DMS 273 (cell line): ENCODE measurements at regions not wholly inside any gene's neighbourhood (a gene's known extent, or its start where the extent isn't known, plus 50 kb on each side); places are given as distances from the start of the nearest gene placed in this dataset.
"Not testable (repeated sequence)": the region's sequence is repeated elsewhere in the genome, so short reads cannot be mapped to it uniquely, and the experiment has no call there.

Experiments used
- DNase-seq: peaks from one replicate; lab custom pipeline; 2025; ENCODE audit not compliant: unreplicated experiment; lab: John Stamatoyannopoulos, UW

- DNase-seq = no peak
Measured at GRCh38 chr2:16375351-16375750, 290.3 kb downstream of the CYRIA start.

GRCh38 chr2:16374671-16375070 lies 291.0 kb downstream of the CYRIA start:
- no peak for DNase-seq

- DNase-seq = no peak
Measured at GRCh38 chr2:16373341-16373740, 292.3 kb downstream of the CYRIA start.

- no peak for DNase-seq
Measured at GRCh38 chr2:16371751-16372150, 293.9 kb downstream of the CYRIA start.

GRCh38 chr2:16368951-16369350 lies 296.7 kb downstream of the CYRIA start:
- no peak for DNase-seq

- no peak for DNase-seq
Measured at GRCh38 chr2:16368328-16368727, 297.3 kb downstream of the CYRIA start.

DNA sequence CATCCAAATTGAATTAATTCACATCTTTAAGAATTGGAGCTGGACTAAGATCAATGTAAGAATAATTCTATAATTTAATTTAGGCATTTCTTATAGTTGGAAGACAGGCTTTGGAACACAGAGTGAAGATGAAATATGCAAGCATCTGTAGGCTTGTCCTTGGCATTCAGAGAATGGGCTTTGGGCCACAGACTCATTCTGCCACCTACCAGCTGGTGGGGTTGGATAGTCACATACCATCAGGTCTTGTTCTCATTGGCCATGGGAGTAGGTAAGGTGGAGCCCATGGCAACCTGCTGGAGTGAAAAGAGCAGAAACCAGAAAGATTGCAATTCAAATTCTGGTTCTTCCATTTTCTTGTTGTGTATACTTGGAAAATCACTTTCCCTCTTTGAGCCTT lies 300.3 kb downstream of the CYRIA start:
- DNase-seq = no peak

- no peak for DNase-seq
Measured at GRCh38 chr2:16363581-16363980, 302.1 kb downstream of the CYRIA start.

- DNase-seq = no peak
Measured at GRCh38 chr2:16362611-16363010, 303.0 kb downstream of the CYRIA start.

DNA sequence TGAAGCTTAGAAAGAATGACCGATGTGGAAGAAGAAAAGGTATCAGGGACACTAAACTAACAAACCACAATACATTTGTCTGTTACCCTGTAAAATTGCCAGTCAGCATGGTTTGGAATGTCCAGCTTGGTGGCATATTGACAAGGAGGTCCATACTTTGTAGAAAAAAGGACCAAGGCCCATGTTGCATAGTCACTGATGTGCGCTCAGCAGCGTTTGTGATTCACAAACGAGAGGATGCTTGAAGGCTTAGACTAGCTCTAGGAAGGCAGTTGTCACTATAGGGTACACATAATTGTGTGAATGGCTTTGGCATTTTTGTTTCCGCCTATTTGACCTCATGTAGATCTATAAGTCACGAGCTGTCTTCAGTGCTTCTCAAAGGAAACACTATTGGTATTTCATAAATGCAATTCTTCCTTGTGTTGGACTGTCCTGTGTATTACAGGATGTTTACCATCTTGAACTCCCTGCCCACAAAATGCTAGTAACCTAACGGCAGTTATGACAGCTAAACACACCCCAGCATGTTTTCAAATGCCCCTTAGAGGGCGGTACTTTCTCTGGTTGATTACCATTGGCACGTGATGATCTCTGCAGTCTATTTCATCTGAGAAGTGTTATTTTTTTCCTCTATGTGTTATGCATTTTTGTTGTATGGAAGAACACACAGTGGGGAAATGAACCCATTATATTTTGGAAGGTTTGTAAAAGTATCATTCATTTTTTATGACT lies 304.2 kb downstream of the CYRIA start:
- no peak for DNase-seq

- no peak for DNase-seq
Measured at GRCh38 chr2:16359961-16360360, 305.7 kb downstream of the CYRIA start.

- no peak for DNase-seq
Measured at GRCh38 chr2:16357188-16357587, 308.4 kb downstream of the CYRIA start.

DNA sequence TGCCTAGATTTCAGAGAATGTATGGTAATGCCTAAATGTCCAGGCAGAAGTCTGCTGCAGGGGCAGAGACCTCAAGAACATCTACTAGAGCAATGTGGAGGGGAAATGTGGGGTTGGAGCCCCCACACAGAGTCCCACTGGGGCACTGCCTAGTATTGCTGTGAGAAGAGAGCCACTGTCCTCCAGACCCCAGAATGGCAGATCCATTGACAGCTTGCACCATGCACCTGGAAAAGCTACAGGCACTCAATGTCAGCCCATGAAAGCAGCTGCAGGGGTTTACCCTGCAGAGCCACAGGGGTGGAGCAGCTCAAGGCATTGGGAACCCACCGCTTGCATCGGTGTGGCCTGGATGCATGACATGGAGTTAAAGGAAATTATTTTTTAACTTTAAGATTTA lies 314.1 kb downstream of the CYRIA start:
- DNase-seq = no peak

- no peak for DNase-seq
Measured at GRCh38 chr2:16351137-16351536, 314.5 kb downstream of the CYRIA start.

DNA sequence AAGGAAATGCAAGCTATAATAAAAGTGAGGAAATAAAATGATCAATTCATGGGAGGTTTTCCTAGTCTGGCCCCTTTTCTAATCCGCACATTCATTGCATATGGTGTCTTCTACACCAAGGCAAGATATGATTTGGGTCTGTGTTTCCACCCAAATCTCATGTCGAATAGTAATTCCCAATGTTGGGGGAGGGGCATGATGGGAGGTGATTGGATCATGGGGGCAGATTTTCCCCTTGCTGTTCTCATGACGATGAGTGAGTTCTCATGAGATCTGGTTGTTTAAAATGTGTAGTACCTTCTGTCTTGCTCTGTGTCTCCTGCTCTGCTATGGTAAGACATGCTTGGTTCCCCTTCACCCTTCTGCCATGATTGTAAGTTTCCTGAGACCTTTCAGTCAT lies 315.4 kb downstream of the CYRIA start:
- DNase-seq = no peak

DNA sequence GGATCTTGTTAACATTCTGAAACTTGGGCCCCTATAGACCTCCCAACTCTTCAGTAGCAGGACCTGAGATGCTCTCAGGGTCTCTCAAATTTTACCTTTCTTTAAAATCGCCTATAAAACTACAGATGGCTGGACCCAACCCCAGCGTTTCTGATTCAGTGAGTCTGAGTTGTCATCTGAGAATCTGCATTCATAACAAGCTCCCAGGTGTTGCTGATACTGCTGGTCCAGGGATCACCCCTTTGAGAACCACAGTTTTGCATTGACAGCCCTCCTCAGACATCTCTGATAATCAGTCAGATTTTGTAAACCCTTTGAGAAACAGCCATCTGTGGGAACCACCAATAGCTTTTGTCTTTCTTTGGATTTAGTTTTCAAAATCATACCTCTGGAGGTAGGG lies 315.8 kb downstream of the CYRIA start:
- no peak for DNase-seq

DNA sequence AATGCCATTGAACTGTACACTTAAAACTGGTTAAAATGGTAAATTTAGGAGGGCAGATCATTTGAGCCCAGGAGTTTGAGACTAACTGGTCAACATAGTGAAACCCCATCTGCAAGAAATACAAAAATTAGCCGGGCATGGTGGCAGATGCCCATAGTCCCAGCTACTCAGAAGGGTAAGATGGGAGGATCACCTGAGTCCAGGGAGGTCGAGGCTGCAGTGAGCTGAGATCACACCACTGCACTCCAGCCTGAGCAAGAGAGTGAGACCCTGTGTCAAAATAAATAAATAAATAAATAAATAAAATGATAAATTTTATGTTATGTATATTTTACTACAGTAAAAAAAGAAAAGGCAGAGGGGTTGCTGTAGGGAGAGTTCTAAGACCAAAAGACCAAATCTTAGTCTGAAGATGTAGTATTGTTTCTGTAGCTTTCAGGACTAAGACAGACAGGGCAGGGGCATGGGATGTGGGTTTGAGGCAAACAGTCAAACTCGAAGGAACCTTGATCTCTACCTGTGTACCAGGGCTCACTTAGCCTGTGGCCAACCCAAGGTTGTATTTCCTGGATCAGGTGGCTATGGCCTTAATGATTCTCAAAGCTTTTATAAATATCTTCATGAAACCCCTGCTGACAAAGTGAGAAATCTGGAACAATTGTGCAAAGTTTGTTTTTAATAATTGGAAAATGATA lies 316.7 kb downstream of the CYRIA start:
- no peak for DNase-seq

- DNase-seq = no peak
Measured at GRCh38 chr2:16346671-16347070, 319.0 kb downstream of the CYRIA start.

- not testable (repeated sequence) for DNase-seq
Measured at GRCh38 chr2:16345231-16345630, 320.4 kb downstream of the CYRIA start.

GRCh38 chr2:16339206-16339605 lies 326.4 kb downstream of the CYRIA start:
- no peak for DNase-seq

- no peak for DNase-seq
Measured at GRCh38 chr2:16338026-16338425, 327.6 kb downstream of the CYRIA start.

- no peak for DNase-seq
Measured at GRCh38 chr2:16336916-16337315, 328.7 kb downstream of the CYRIA start.

DNA sequence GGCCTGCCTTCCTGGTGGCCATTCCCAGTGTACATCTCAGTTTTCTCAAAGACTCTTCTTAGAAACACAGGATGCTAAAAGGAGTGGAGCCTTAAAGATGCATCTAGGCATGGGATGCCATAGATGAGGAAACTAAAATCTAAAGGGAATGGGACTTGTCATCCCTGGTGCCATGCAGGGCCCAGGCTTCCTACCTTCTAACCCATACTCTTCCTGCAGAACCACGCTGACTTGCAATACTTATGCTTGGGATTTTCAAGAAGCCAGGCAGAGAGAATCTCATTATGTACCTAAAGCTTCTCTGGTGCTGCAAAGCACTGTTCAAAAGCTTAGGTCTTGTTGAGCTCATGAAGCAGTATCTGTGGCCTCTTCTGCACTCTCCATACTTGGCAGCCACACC lies 329.1 kb downstream of the CYRIA start:
- no peak for DNase-seq
